SU-DHL-6 (cell line): ENCODE measurements at regions not wholly inside any gene's neighbourhood (a gene's known extent, or its start where the extent isn't known, plus 50 kb on each side); places are given as distances from the start of the nearest gene placed in this dataset.

Experiments
- EZH2phosphoT487 ChIP-seq: fragments of 200-600 bp; sonication (generic), shearing (Covaris generic); conservative IDR thresholded peaks from 2 replicates; pipeline ENCODE4 v1.6.1; 2018; ENCODE audit warnings: mild to moderate bottlenecking, antibody characterized with exemption, low read length, moderate library complexity, mixed read lengths
- TF ChIP-seq, protein P1 (sequence below): fragments of 200-600 bp; sonication (generic); IDR thresholded peaks from one replicate; pipeline ENCODE4 v1.5.1; 2017; ENCODE audit warnings: antibody characterized with exemption, mild to moderate bottlenecking, low read length, moderate library complexity; ENCODE audit not compliant: insufficient read depth, poor library complexity, severe bottlenecking

- TF ChIP-seq, protein P1, sequence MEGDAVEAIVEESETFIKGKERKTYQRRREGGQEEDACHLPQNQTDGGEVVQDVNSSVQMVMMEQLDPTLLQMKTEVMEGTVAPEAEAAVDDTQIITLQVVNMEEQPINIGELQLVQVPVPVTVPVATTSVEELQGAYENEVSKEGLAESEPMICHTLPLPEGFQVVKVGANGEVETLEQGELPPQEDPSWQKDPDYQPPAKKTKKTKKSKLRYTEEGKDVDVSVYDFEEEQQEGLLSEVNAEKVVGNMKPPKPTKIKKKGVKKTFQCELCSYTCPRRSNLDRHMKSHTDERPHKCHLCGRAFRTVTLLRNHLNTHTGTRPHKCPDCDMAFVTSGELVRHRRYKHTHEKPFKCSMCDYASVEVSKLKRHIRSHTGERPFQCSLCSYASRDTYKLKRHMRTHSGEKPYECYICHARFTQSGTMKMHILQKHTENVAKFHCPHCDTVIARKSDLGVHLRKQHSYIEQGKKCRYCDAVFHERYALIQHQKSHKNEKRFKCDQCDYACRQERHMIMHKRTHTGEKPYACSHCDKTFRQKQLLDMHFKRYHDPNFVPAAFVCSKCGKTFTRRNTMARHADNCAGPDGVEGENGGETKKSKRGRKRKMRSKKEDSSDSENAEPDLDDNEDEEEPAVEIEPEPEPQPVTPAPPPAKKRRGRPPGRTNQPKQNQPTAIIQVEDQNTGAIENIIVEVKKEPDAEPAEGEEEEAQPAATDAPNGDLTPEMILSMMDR = no peak
- no peak for TF ChIP-seq EZH2phosphoT487
Measured at GRCh38 chr5:58074717-58075116, 385.2 kb downstream of the PLK2 start.
